Neutrophil (primary cell): ENCODE measurements at regions not wholly inside any gene's neighbourhood (a gene's known extent, or its start where the extent isn't known, plus 50 kb on each side); places are given as distances from the start of the nearest gene placed in this dataset.

ENCODE experiments used
- H3K27ac ChIP-seq: fragments of 200-600 bp; sonication (generic); 2 replicates; pipeline ENCODE4 v1.5.1; 2016; ENCODE audit warnings: mild to moderate bottlenecking, moderate library complexity
- H3K27me3 ChIP-seq: fragments of 200-600 bp; sonication (generic); 2 replicates; pipeline ENCODE4 v1.6.0; 2016; ENCODE audit warnings: mild to moderate bottlenecking
- H3K36me3 ChIP-seq: fragments of 200-600 bp; sonication (generic); 2 replicates; pipeline ENCODE4 v1.5.1; 2017
- H3K4me1 ChIP-seq, 2 experiments: fragments of 200-600 bp in 1 of 2; sonication (generic) in 1 of 2; 1 replicate in 1 of 2; 2 replicates in 1 of 2; pipeline versions ENCODE4 v1.5.1 to v1.6.1; 2013 to 2016; ENCODE audit warnings: low read depth in 1 of 2, low read length in 1 of 2, mild to moderate bottlenecking in 1 of 2, moderate library complexity in 1 of 2; ENCODE audit not compliant: control insufficient read depth in 1 of 2, insufficient read depth in 1 of 2
- H3K4me3 ChIP-seq, 2 experiments: fragments of 200-600 bp in 1 of 2; sonication (generic) in 1 of 2; 1 replicate in 1 of 2; 2 replicates in 1 of 2; pipeline ENCODE4 v1.5.1; 2013 to 2016; ENCODE audit warnings: low read depth in 1 of 2, low read length in 1 of 2, mild to moderate bottlenecking in 1 of 2, moderate library complexity in 1 of 2
- H3K9me3 ChIP-seq: fragments of 200-600 bp; sonication (generic); 2 replicates; pipeline ENCODE4 v1.5.1; 2016
- TF ChIP-seq, protein P1 (sequence below): fragments of 200-600 bp; sonication (generic); IDR thresholded peaks from 2 replicates; pipeline ENCODE4 v1.5.1; 2016; ENCODE audit warnings: antibody characterized with exemption

DNA sequence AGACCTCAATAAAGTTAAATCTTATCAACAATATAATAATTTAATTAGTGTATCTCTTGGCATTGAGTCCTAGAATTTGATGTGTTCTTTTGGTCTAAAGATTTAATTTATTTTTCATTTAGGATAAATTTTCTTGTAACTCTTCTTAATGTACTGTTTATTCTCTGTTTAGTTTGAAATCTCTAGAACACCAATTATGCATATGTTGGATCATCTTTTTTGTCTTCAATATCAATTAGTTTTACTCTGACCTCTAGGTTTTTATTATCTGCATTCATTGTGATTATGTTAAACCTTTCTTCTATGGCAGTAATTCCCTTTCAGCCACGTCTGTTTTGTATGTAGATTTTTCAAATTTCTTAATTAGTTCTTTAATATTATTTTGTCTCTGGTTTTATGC is 93.8 kb upstream of the ARHGEF7 start:
- Histone ChIP-seq H3K4me1 (no peaks in the 10 kb centered on the region), H3K27ac (no peak overlapping the region), H3K9me3 (peaks cover 9% of the 10 kb centered on the region), H3K36me3 (no peaks in the 10 kb centered on the region), H3K27me3 (no peaks in the 10 kb centered on the region), H3K4me3 (no peak overlapping the region)
- TF ChIP-seq, protein P1, sequence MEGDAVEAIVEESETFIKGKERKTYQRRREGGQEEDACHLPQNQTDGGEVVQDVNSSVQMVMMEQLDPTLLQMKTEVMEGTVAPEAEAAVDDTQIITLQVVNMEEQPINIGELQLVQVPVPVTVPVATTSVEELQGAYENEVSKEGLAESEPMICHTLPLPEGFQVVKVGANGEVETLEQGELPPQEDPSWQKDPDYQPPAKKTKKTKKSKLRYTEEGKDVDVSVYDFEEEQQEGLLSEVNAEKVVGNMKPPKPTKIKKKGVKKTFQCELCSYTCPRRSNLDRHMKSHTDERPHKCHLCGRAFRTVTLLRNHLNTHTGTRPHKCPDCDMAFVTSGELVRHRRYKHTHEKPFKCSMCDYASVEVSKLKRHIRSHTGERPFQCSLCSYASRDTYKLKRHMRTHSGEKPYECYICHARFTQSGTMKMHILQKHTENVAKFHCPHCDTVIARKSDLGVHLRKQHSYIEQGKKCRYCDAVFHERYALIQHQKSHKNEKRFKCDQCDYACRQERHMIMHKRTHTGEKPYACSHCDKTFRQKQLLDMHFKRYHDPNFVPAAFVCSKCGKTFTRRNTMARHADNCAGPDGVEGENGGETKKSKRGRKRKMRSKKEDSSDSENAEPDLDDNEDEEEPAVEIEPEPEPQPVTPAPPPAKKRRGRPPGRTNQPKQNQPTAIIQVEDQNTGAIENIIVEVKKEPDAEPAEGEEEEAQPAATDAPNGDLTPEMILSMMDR, result no peak

DNA sequence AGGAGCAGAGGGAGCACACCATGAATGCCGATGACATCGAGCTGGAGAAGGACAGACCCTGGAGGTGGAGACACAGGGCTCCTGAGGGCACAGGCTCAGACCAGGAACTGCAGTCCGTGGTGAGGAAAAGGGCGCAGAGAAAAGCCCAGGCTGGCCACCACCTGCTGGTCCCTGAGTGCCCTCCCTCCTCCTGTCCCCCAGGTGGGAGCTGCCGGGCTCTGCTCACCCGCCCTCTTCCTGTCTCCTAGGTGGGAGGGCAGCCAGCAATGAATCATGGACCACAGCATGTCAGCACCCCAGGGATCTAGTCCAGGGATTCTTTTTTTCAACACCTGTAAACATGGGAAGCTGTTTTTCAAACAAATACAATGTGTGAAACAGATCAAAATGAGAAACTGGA is 94.6 kb upstream of the ARHGEF7 start:
- Histone ChIP-seq H3K36me3 (no peaks in the 10 kb centered on the region), H3K4me3 (no peak overlapping the region), H3K9me3 (peaks cover 9% of the 10 kb centered on the region), H3K27ac (no peak overlapping the region), H3K4me1 (no peaks in the 10 kb centered on the region), H3K27me3 (no peaks in the 10 kb centered on the region)
- TF ChIP-seq, protein P1, result no peak

DNA sequence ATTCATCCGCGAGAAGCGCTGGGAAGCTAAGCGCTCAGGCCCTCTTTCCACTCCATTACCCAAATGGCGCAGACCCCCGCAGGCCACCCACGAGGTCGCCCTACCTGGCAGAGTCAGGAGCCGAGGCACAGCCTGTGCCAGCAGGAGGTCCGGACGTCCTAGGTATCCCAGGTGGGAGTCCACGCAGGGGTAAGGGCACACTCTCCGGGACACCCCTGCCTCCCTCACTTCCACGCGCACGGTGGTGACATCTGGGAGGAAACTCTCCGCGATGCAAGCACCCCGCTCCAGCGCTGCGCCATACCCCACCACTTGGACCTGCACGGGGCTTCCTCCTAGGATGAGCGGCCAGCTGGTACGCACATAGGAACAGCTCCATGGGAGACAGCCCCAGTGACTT is 95.1 kb upstream of the ARHGEF7 start:
- H3K27ac ChIP-seq, result no peak overlapping the region
- no peak overlapping the region for H3K4me3 ChIP-seq
- no peaks in the 10 kb centered on the region for H3K4me1 ChIP-seq
- H3K36me3 ChIP-seq, result no peaks in the 10 kb centered on the region
- H3K27me3 ChIP-seq, result no peaks in the 10 kb centered on the region
- H3K9me3 ChIP-seq, result peaks cover 9% of the 10 kb centered on the region
- TF ChIP-seq, protein P1, result no peak

DNA sequence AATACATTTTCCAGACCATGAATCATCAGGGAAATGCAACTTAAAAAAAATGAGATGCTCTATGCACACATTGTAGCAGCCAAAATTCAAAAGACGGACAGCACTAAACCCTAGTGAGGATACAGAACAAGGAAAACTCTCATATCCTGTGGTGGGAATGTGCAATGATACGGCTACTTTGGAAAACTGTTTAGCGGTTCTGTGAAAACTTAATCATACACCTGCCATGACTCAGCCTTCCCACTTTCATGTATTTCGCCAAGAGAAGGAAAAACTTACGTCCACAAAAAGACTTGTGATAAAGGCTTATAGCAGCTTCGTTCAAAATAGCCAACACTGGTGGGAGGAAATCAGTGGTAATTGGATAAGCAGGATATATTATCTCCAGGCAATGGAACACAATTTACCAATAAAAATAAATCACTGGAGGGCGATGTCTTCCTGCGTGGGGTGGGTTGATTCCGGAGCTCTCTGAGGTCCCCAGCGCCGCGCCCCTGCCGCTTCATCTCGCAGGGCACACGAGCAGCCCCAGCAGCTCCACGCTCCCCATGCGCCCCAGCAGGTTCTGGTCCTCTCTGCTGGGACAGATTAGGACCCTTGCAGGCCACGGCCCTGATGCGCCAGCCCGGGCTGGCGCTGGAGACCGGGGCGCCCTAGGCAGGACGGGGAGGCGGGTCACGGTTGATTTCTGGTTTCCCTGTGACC is 97.2 kb upstream of the ARHGEF7 start:
- peaks cover 9% of the 10 kb centered on the region for H3K9me3 ChIP-seq
- TF ChIP-seq, protein P1, result no peak
- H3K4me1 ChIP-seq, result no peaks in the 10 kb centered on the region
- no peak overlapping the region for H3K27ac ChIP-seq
- H3K27me3 ChIP-seq, result no peaks in the 10 kb centered on the region
- no peak overlapping the region for H3K4me3 ChIP-seq
- no peaks in the 10 kb centered on the region for H3K36me3 ChIP-seq

DNA sequence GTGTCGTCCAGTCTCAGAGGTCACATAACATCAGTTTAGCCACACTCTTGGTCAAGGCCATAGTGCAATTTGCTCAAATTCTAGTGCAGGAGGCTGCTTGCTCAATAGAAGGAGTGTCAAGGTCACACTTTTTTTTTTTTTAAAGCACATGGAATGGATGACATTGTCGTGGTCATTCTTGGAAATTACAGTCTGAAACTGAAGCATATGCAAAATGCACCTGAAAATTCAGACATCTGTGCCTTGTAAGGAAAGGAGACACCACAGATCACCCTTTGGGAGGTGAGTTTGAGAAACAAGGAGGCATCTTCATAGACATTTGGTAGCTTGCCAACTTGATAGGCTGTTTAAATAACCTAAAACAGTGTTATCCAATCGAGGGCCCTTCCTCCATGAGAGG is 98.3 kb upstream of the ANKRD10 start:
- H3K4me1 ChIP-seq, result no peaks in the 10 kb centered on the region
- no peaks in the 10 kb centered on the region for H3K9me3 ChIP-seq
- TF ChIP-seq, protein P1, result no peak
- H3K36me3 ChIP-seq, result no peaks in the 10 kb centered on the region
- H3K4me3 ChIP-seq, result no peak overlapping the region
- H3K27me3 ChIP-seq, result no peaks in the 10 kb centered on the region
- no peak overlapping the region for H3K27ac ChIP-seq
